GM19239 (cell line): ENCODE measurements at regions not wholly inside any gene's neighbourhood (a gene's known extent, or its start where the extent isn't known, plus 50 kb on each side); places are given as distances from the start of the nearest gene placed in this dataset.
"Not testable (repeated sequence)": the region's sequence is repeated elsewhere in the genome, so short reads cannot be mapped to it uniquely, and the experiment has no call there.

Source experiments
- DNase-seq: peaks from one replicate; pipeline ENCODE4 v3.0.0; 2011; ENCODE audit warnings: low spot score; ENCODE audit not compliant: insufficient read length
- FAIRE-seq: peaks from 2 replicates; lab custom pipeline; 2011; peaks lifted over from hg19 to GRCh38; lab: Jason Lieb, UNC

- FAIRE-seq, result no peak
- no peak for DNase-seq
Measured at GRCh38 chr2:14480906-14481305, 151.6 kb upstream of the LRATD1 start.

DNA sequence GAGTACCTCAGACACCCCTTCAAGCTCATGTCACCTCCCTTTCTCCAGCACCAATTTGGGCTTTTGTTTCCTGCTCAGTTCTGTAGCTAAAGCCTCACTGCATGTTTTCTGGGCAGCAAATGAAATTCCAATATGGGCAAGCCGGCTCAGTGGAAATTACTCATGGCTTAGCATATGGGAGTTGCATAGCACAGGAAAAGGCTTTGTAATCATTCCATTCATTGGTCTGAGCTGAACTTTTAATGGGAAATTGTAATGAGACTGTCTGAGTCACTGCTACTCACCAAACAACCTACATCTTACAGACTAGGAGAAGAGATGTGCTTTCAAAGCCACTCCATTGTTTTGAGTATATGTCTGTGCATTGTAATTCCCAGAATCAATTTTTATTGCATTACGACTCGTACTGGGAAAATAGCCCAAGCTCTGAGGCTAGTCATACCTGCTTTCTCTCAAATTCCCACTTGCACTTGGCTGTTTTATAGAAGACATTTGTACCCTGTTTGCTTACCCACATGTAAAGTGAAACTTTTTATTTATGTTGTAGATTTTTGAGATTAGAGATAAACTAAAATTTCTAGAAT is 139.5 kb upstream of the LRATD1 start:
- DNase-seq, result no peak
- FAIRE-seq, result no peak

DNA sequence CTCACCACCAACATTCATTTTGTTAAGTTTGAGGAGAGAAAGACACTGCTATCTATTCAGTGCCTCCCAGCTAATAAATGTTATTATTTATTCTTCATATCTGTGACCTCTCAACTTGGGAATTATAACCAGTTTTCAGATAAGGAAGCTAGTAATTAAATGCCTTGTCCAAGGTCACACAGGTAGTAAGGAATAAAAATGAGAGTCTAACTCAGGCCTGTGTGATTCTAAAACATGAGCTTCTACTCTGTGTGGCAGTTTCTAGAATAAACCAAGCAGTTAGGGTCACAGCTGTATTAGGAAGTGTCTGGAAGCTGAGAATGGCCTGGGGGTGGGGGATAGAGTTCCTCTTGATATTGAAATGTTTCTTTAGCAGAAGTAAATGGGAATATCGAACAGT is 137.8 kb upstream of the LRATD1 start:
- DNase-seq (no peak), FAIRE-seq (no peak)

GRCh38 chr2:14501061-14501460 is 131.5 kb upstream of the LRATD1 start:
- no peak for FAIRE-seq
- no peak for DNase-seq

DNA sequence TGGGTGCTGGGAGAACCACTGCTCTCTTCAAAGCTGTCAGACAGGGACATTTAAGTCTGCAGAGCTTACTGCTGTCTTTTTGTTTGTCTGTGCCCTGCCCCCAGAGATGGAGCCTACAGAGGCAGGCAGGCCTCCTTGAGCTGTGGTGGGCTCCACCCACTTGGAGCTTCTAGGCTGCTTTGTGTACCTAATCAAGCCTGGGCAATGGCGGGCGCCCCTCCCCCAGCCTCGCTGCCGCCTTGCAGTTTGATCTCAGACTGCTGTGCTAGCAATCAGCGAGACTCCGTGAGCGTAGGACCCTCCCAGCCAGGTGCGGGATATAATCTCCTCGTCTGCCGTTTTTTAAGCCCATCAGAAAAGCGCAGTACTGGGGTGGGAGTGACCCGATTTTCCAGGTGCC is 125.6 kb upstream of the LRATD1 start:
- DNase-seq, FAIRE-seq: not testable (repeated sequence)

DNA sequence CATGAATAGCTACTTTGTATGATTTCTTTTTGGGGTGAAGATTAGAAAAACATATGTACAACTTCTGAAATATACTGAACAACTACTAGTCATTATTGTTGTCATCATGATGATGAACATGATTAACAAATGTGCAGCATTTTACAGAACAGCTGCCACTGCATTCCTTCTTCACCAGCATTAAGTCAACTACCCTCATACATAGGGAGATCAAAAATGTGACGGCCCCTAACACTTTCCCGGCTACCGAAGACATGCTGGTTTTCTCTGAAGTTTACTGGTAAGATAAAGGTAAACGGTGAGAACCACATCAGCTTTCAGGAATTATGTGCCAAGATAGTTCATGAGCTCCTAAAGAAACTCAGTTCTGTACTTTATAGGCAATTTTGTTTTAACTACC is 121.0 kb upstream of the LRATD1 start:
- FAIRE-seq, result no peak
- no peak for DNase-seq

- DNase-seq, result no peak
- FAIRE-seq, result no peak
Measured at GRCh38 chr2:14513903-14514302, 118.6 kb upstream of the LRATD1 start.

- FAIRE-seq (no peak), DNase-seq (no peak)
Measured at GRCh38 chr2:14516844-14517243, 115.7 kb upstream of the LRATD1 start.

GRCh38 chr2:14517731-14518130 is 114.8 kb upstream of the LRATD1 start:
- FAIRE-seq, result no peak
- DNase-seq, result no peak

- DNase-seq (no peak), FAIRE-seq (no peak)
Measured at GRCh38 chr2:14520385-14520945, 112.1 kb upstream of the LRATD1 start.

- no peak for FAIRE-seq
- no peak for DNase-seq
Measured at GRCh38 chr2:14524041-14524802, 108.3 kb upstream of the LRATD1 start.

DNA sequence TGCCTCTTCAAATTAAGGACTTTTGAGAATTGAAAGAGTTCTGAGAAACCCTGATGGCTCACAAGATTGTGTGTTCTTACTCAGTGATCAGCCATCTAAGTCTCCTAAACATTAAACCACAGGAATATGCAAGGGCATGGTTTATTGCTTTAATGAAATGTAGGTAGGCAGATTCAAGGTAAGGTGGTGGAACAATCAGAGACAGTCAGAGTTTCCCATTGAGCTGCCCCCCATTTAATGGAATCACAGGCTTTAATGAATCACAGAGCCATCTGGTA is 107.8 kb upstream of the LRATD1 start:
- DNase-seq, result no peak
- no peak for FAIRE-seq

DNA sequence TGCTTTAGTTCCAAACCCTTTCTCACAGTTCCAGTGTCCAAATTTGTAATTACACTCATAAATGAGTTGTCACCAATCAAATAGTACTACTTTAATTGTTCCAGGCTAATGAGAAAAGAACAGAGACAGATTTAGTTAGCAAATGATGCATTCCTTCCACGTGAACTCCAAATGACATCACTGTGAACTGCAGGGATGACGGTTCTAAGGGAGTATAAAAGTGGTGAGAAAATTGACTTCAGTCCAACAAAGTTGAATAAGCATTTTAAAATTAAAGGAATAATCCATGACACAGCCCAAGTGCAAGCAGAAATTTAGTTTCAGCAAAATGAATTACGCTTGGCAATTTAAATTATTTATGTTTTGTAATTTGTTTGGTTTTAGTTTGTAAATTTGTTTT is 102.0 kb upstream of the LRATD1 start:
- DNase-seq (no peak), FAIRE-seq (no peak)

DNA sequence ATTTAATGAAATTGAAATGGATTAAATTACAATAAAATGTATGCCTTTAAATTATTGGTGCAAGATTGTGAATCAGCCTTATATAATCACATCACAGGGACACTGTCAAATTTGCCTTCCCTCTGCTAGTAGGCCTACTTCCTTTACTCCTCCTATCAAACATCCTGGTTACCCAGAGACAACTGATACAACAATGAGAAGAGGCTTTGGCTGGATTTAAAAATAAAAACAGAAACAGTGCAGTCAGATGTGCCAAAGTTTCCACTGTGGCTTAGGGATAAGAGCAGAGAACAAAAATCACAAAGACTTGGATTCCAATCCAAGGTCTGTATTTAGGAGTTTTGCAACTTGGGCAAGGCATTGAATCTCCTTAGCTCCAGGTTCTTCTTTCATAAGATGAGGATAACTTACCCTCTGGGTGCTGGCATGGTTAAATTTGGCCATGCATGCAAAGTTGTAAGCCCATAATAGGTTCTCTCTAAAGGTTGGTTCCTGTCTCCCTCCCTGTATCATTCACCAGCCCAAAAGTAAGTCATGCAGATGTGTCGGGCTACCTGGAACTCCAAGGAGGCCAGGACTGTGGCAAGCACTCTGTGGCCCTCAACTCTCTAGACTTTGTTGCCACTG is 99.3 kb upstream of the LRATD1 start:
- no peak for DNase-seq
- FAIRE-seq, result no peak

DNA sequence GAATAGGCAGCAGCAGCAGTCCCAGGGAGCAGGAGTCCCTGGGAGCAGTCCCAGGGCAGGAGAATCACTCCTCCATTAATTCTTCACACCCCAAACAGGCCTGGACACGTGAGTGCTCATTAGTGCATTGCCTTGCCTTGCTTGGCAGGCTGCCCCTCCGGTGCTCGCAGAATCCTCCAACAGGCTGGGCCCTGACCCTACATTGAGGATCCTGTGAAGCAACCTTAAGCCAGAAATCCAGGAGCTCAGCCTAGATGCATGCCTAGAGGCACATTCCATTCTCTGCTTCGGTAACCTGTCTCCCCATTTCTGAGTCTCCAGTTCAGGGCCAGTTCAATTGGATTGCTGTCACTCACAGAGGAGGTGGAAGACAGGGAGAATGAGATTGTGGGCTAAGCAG is 97.4 kb upstream of the LRATD1 start:
- FAIRE-seq (no peak), DNase-seq (no peak)

- no peak for DNase-seq
- no peak for FAIRE-seq
Measured at GRCh38 chr2:14536976-14537375, 95.5 kb upstream of the LRATD1 start.

DNA sequence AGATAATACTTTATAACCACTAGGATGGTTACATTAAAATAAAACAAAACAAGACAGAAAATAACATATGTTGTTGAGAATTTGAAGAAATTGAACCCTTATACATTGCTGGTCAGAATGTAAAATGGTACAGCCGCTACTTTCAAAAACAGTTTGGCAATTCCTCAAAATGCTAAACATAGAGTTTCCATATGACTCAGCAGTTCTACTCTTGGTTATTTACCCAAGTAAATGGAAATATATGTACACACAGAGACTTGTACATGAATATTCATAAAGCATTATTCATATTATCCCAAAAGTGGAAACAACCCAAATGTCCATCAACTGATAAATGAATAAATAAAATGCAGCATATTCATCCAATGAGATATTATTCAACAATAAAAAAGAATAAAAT is 92.5 kb upstream of the LRATD1 start:
- DNase-seq, result no peak
- FAIRE-seq, result no peak

DNA sequence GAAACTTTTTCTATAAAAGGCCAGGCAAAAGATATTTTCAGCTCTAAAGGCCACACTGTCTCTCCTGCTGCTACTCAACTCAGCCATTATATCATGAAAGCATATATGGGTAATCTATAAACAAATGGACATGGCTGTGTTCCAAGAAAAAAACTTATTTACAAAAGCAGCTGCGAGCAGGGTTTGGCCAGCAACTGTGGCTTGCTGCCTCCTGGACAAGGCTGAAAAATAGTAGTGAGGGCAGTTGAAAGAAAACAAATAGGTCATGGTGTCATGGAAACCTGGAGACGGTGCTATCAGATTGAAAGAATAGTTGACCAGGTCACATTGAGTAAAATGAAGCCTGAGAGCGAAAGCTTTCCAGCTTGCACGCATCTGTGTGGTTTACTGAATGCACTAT is 89.2 kb upstream of the LRATD1 start:
- FAIRE-seq (no peak), DNase-seq (no peak)

DNA sequence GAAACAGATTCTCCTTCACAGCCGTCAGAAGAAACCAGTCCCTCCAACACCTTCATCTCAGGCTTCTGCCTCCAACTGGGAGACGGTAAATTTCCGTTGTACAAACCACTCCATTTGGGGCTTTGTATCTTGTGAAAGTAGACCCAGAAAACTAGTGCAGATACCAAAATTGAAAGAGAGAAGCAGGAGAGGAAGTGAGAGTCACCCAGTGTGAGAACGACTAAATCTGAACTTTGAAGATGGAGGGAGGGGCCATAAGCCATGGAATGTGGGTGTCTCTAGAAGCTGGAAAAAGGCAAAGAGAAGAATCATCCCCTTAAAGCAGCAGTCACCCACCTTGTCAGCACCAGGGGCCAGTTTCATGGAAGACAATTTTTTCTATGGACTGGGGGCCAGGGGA is 88.3 kb upstream of the LRATD1 start:
- DNase-seq, result no peak
- no peak for FAIRE-seq

DNA sequence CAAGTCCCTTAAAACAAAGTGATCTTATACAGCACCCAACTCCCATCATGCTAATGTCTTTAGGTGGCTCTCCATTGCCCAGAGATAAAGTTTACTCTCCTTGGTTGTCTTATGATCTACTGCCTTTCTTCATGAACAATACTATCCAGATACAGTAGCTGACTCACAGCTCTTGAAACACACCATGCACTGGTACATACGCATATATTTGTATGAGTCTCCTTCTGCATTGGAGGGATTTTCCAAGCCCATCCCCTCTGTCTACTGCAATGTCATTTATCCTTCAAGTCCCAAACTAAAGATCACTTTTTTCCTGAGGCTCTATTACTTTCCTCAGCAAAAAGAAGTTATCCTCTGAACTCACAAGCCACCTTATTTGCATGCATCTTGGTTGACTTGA is 84.7 kb upstream of the LRATD1 start:
- FAIRE-seq (no peak), DNase-seq (no peak)

- FAIRE-seq (no peak), DNase-seq (no peak)
Measured at GRCh38 chr2:14550658-14551057, 81.9 kb upstream of the LRATD1 start.

DNA sequence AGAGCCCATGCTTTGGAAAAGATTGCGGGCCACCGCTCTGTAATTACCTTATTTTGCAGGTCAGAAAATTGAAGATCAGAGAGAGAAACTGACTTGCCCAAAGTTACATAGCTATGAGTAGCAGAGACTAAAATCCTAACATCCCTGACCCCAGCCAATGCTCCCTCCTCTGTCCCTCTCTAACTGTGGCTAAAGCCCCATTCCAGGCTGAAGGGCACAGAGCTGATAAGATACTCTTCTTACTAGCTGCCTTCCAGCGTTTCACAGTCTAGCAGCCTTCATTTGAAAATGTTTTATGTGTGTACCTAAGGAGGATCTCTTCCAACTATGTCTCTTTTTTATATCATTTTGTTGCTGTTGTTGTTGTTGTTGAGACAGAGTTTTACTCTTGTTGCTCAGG is 81.4 kb upstream of the LRATD1 start:
- no peak for FAIRE-seq

More for the DNA sequence above, 81.4 kb upstream of the LRATD1 start:
- no peak for DNase-seq
